Ovary (tissue), 7 donors: ENCODE measurements at regions not wholly inside any gene's neighbourhood (a gene's known extent, or its start where the extent isn't known, plus 50 kb on each side); places are given as distances from the start of the nearest gene placed in this dataset.

Source experiments
- DNase-seq, 5 donors: peaks; one replicate each; pipeline ENCODE4 v3.0.0-alpha.2; 2019 to 2020
- H3K27ac ChIP-seq, 2 donors: fragments of 200-600 bp; one replicate each; pipeline versions ENCODE4 v1.5.1 to v1.8.0; 2019 to 2022
- H3K27me3 ChIP-seq: fragments of 200-600 bp; one replicate; pipeline ENCODE4 v1.8.0; 2022
- H3K36me3 ChIP-seq: fragments of 200-600 bp; sonication (generic); one replicate; pipeline ENCODE4 v1.5.1; 2019
- H3K4me1 ChIP-seq: one replicate; pipeline ENCODE4 v1.8.1; 2013; ENCODE audit warnings: mild to moderate bottlenecking, moderate library complexity; ENCODE audit not compliant: insufficient read depth
- H3K4me3 ChIP-seq: fragments of 200-600 bp; sonication (generic); one replicate; pipeline ENCODE4 v1.5.1; 2017
- H3K9me3 ChIP-seq, 2 donors: fragments of 200-600 bp in 1 of 2; sonication (generic) in 1 of 2; one replicate each; pipeline versions ENCODE4 v1.5.1 to v1.8.1; 2013 to 2019; ENCODE audit warnings: mild to moderate bottlenecking in 1 of 2, moderate library complexity in 1 of 2
- EP300 ChIP-seq: sonication (generic); formaldehyde crosslinking; IDR thresholded peaks from one replicate; pipeline ENCODE4 v1.6.1; 2017; ENCODE audit warnings: antibody characterized with exemption
- POLR2A ChIP-seq: fragments of 450-650 bp; IDR thresholded peaks from one replicate; pipeline ENCODE4 v1.6.1; 2017; ENCODE audit warnings: antibody characterized with exemption, mild to moderate bottlenecking, moderate library complexity
- WGBS, 3 donors: extraction: QIAGEN DNeasy Blood & Tissue Kit in 1 of 3; methylation state at CpG; one replicate each; pipeline versions ENCODE4 v1.1.5 to v1.1.7; 2013 to 2017; 5-methylcytosine and 5-hydroxymethylcytosine counted together
- intact Hi-C, 4 donors: fragments of 100-400 bp; cut with DNase I; formaldehyde crosslinking; loops; one replicate each; pipeline versions ENCODE4 v1.11.0 to v1.15.1; 2022 to 2023
- TF ChIP-seq, protein P1 (sequence below), 3 donors: fragments of 450-650 bp in 2 of 3; fragments of 200-600 bp in 1 of 3; IDR thresholded peaks; one replicate each; pipeline versions ENCODE4 v1.5.1 to v1.8.0; 2016 to 2022; ENCODE audit warnings: antibody characterized with exemption in 3 of 3, mild to moderate bottlenecking in 1 of 3
- donor health status: DM: no; HTN: no; CAD: no; lungs with moderate emphysema.
- donor health status: DM: no; HTN: no; CAD: no.
- donor health status: Bipolar disorder and iron deficiency.
- donor health status: DM: no; HTN: no; CAD: no.
- donor health status: DM: yes; HTN: yes; CAD: no.

DNA sequence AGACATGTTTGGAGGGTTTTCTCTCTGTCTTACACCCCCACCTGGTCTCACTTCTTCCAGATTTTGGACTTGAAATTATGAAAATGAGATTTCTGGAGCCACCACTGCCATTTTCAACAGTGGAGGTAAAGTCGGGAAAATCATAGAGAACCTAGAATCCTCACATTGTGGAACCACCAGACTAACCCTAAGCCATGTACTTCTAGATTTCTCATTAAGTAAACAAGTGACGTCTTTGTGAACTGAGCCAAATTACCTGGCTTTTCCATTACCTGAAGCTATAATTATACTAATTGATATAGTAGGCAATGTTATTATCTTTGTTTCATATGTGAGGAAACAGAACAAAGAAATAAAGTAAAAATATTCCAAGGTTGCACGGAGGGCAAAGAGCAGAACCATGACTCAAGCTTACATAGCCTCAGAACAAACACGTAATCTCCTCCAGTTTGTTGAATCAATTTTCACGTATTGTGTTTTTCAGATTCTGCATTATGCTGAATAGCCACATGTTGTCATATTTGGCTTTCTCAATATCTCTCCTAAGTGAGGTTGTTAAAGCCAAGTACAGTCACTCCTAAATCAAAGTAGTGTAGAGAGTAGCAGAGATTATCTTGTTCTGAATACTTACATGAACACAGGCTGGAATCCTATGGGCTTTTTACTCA is 101.3 kb upstream of the CMC1 start:
- Histone ChIP-seq H3K9me3 (no peaks in the 10 kb centered on the region), H3K4me3 (no peak overlapping the region), H3K27ac (no peak overlapping the region), H3K36me3 (no peaks in the 10 kb centered on the region), H3K27me3 (no peaks in the 10 kb centered on the region), H3K4me1 (no peaks in the 10 kb centered on the region)
- DNase-seq, result no peak
- intact Hi-C loops, result no loop called here
- WGBS, 3 donors, result 58 to 74% (median 64%) methylated on average over 5 of the region's 5 CpGs
- TF ChIP-seq EP300 (no peak), POLR2A (no peak)
- TF ChIP-seq, protein P1, sequence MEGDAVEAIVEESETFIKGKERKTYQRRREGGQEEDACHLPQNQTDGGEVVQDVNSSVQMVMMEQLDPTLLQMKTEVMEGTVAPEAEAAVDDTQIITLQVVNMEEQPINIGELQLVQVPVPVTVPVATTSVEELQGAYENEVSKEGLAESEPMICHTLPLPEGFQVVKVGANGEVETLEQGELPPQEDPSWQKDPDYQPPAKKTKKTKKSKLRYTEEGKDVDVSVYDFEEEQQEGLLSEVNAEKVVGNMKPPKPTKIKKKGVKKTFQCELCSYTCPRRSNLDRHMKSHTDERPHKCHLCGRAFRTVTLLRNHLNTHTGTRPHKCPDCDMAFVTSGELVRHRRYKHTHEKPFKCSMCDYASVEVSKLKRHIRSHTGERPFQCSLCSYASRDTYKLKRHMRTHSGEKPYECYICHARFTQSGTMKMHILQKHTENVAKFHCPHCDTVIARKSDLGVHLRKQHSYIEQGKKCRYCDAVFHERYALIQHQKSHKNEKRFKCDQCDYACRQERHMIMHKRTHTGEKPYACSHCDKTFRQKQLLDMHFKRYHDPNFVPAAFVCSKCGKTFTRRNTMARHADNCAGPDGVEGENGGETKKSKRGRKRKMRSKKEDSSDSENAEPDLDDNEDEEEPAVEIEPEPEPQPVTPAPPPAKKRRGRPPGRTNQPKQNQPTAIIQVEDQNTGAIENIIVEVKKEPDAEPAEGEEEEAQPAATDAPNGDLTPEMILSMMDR (IDR thresholded peaks at IDR 0.05), result no peak

DNA sequence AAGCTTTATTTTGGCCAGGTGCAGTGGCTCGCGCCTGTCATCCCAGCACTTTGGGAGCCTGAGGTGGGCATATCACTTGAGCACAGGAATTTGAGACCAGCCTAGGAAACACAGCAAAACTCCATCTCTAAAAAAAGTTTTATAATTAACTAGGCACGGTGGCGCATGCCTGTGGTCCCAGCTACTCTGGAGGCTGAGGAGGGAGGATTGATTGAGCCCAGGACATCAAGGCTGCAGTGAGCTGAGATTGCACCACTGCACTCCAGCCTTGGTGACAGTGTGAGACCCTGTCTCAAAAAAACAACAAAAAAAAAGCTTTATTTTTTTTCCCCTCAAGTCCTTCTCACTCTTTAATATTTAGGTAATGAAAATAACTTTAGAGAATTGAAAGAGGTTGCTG is 100.8 kb upstream of the CMC1 start:
- Histone ChIP-seq H3K9me3 (no peaks in the 10 kb centered on the region), H3K4me1 (no peaks in the 10 kb centered on the region), H3K27ac (no peak overlapping the region), H3K27me3 (no peaks in the 10 kb centered on the region), H3K36me3 (no peaks in the 10 kb centered on the region), H3K4me3 (no peak overlapping the region)
- no peak for DNase-seq
- WGBS, 3 donors, result 83 to 92% (median 88%) methylated on average over 4 of the region's 4 CpGs
- intact Hi-C loops, result no loop called here
- TF ChIP-seq EP300, result no peak
- TF ChIP-seq, protein P1 (IDR thresholded peaks at IDR 0.05), result no peak
- no peak for TF ChIP-seq POLR2A

DNA sequence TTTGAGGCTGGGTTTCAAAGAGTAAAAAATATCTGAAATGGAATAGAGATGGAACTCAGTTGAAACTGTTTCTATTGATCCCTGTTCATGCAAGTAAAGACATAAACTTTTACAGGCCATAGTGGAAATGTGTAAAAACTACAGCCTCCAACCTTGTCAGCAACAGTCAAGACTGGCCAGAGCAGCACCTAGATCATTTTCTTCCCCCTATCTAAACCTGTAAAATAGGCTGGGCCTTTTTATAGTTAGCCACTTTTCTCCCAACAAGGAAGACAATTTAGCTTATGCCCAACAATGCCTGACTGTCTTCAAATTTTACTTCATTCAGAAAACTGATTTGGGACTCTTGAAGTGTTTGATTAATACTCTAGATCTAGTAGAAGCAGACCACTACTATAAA is 91.5 kb upstream of the CMC1 start:
- no peaks in the 10 kb centered on the region for H3K9me3 ChIP-seq
- H3K27ac ChIP-seq, result no peak overlapping the region
- no peak for DNase-seq
- no peaks in the 10 kb centered on the region for H3K4me1 ChIP-seq
- intact Hi-C loops, result no loop called here
- H3K36me3 ChIP-seq, result no peaks in the 10 kb centered on the region
- TF ChIP-seq, protein P1 (IDR thresholded peaks at IDR 0.05), result no peak
- no peak for TF ChIP-seq POLR2A
- no peak for TF ChIP-seq EP300
- H3K4me3 ChIP-seq, result no peak overlapping the region
- no peaks in the 10 kb centered on the region for H3K27me3 ChIP-seq

DNA sequence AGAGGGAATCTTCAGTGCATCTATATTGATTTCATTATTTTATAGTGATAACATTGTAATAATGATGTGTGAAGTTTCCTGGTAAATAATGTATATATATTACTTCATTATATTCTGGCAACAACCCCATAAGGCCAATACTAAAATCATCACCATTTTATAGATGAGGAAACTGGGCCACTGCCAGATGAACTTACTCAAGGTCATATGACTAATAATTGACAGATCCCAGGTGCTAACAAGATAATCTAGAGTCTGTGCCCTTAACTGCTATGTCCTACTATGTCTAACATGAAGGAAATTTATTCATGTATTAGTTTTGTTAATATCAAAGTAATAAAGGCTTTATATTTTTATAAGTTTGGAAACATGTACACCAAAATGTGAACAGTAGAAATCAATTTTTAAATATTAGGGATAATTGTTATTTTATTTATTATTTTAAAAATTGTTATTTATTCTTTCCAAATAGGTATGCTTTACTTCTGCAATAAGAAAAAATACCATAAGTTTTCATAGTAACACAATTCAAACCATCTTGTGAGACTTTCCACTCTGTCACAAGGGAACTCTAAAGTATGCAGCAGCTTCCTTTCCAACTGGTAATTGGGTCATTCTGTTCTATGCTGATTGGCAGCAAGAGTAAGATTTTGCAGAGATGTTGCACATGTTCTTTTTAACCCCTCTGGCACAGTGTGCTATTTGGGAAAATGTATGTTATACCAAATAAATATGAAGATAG is 90.8 kb upstream of the CMC1 start:
- no peaks in the 10 kb centered on the region for H3K9me3 ChIP-seq
- no peak overlapping the region for H3K4me3 ChIP-seq
- H3K36me3 ChIP-seq, result no peaks in the 10 kb centered on the region
- no peaks in the 10 kb centered on the region for H3K27me3 ChIP-seq
- no peak overlapping the region for H3K27ac ChIP-seq
- intact Hi-C loops, result no loop called here
- no peaks in the 10 kb centered on the region for H3K4me1 ChIP-seq
- DNase-seq, result no peak
- TF ChIP-seq EP300 (no peak), POLR2A (no peak)
- TF ChIP-seq, protein P1 (IDR thresholded peaks at IDR 0.05), result no peak
